ENCODE measurements at regions not wholly inside any gene's neighbourhood (a gene's known extent, or its start where the extent isn't known, plus 50 kb on each side); places are given as distances from the start of the nearest gene placed in this dataset.

DNA sequence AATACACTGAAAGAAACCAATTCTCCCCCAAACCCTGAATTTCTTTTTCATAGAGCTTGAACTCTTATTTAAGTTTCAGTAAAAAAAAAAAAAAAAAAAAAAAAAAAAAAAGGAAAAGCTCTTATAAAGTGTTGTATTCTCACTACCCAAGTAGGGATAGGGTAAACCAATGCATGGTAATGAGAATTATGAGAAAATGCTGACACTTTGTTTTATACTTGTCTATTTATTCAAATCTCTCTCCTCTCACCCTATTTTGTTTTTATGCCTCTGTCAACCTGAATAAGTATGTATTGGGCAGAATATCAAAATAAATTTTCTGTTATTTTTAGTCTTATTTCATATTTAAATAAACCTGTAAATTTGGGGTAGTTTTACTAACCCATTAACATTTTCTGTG lies 181.9 kb downstream of the GJA1 start:
- TF ChIP-seq, protein P1, sequence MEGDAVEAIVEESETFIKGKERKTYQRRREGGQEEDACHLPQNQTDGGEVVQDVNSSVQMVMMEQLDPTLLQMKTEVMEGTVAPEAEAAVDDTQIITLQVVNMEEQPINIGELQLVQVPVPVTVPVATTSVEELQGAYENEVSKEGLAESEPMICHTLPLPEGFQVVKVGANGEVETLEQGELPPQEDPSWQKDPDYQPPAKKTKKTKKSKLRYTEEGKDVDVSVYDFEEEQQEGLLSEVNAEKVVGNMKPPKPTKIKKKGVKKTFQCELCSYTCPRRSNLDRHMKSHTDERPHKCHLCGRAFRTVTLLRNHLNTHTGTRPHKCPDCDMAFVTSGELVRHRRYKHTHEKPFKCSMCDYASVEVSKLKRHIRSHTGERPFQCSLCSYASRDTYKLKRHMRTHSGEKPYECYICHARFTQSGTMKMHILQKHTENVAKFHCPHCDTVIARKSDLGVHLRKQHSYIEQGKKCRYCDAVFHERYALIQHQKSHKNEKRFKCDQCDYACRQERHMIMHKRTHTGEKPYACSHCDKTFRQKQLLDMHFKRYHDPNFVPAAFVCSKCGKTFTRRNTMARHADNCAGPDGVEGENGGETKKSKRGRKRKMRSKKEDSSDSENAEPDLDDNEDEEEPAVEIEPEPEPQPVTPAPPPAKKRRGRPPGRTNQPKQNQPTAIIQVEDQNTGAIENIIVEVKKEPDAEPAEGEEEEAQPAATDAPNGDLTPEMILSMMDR (IDR thresholded peaks at IDR 0.05): no peak
- no peak for TF ChIP-seq POLR2A (IDR thresholded peaks at IDR 0.05)

Data from ovary (tissue), 3 donors.